Muscle layer of colon (tissue), 2 donors: ENCODE measurements at regions not wholly inside any gene's neighbourhood (a gene's known extent, or its start where the extent isn't known, plus 50 kb on each side); places are given as distances from the start of the nearest gene placed in this dataset.

Experiments
- H3K27ac ChIP-seq: one replicate; pipeline ENCODE4 v1.7.0; 2013; ENCODE audit warnings: low read depth, mild to moderate bottlenecking, low read length, moderate library complexity
- H3K27me3 ChIP-seq, 2 donors: one replicate each; pipeline ENCODE4 v1.7.0; 2013; ENCODE audit warnings: low read length in 2 of 2, mild to moderate bottlenecking in 2 of 2; ENCODE audit not compliant: insufficient read depth in 2 of 2, control insufficient read depth in 1 of 2
- H3K36me3 ChIP-seq: one replicate; pipeline ENCODE4 v1.7.0; 2013; ENCODE audit warnings: mild to moderate bottlenecking, low read length; ENCODE audit not compliant: insufficient read depth
- H3K4me1 ChIP-seq: one replicate; pipeline ENCODE4 v1.7.0; 2013; ENCODE audit warnings: mild to moderate bottlenecking, low read length; ENCODE audit not compliant: insufficient read depth
- H3K4me3 ChIP-seq, 2 donors: one replicate each; pipeline ENCODE4 v1.7.0; 2013; ENCODE audit warnings: low read length in 2 of 2, low read depth in 1 of 2, mild to moderate bottlenecking in 1 of 2, moderate library complexity in 1 of 2
- H3K9ac ChIP-seq: one replicate; pipeline ENCODE4 v1.7.0; 2013; ENCODE audit warnings: low read length
- H3K9me3 ChIP-seq: one replicate; pipeline ENCODE4 v1.7.0; 2013; ENCODE audit warnings: mild to moderate bottlenecking, low read length
- donor health status: abdominal sarcoma.
- donor health status: Adenocarcinoma of cecum.

DNA sequence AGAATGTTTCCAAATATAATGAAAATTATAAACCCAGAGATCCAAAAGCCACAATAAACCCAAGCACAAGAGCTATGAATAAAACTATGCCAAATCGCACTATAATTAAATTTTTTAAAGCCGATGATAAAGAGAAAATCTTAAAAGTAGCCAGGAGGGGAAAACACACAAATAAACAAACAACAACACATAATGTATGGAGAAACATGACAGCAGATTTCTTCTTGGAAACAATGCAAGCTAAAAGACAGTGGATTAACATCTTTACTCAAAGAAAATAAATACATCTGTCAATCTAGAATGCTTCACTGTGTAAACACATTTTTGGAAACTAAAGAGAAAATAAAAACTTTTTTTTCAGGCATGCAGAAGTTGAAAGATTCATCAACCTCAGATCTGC, 53.0 kb upstream of the SMOX start:
- H3K27me3 ChIP-seq = no peaks in the 10 kb centered on the region
- H3K27ac ChIP-seq = no peak overlapping the region
- H3K9ac ChIP-seq = no peak overlapping the region
- no peaks in the 10 kb centered on the region for H3K9me3 ChIP-seq
- no peaks in the 10 kb centered on the region for H3K36me3 ChIP-seq
- no peaks in the 10 kb centered on the region for H3K4me1 ChIP-seq
- no peak overlapping the region for H3K4me3 ChIP-seq

DNA sequence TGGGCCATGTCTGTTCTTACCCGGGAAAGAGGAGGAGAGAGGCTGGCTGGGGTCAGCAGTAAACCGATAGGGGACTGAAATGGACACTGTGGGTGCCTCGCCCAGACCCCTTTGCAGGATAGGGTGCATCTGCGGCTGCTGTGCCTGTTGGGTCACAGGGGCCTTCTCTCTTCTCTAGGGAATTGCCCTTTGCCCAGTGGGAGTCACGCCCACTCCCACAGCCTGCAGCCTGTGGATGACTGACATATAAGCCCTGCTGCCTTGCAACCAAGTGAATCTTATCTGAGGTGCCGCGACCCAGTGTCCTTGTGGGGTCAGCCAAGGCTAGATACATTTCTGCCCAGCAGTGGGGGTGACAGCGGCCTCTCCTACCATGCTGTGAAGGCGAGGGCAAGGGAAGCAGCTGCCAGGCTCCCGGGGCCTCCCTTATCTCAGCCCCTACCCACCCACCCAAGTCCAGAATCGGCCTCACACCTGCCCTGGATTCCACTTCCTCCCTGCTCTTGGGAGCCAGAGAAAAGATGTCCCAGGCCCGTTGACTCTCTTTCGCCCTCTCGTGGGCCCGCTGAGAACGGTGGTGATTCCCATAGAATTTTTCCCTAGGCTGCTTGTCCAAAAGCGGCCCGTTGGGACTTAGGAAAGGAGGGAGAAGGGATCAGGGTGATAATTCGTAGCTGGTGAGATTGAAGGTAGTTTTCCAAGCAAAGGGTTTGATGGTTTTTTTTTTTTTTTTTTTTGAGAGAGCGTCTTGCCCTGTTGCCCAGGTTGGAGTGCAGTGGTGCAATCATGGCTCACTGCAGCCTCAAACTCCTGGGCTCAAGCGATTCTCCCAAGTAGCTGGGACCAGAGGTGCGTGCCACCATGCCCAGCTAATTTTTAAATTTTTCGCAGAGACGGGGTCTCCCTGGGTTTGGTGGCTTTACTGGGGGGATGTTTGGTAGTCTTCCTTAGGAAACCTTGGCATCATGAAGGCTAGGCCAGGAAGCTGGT, 56.8 kb upstream of the SMOX start:
- Histone ChIP-seq H3K4me1 (no peaks in the 10 kb centered on the region), H3K4me3 (no peak overlapping the region), H3K9ac (no peak overlapping the region), H3K27me3 (no peaks in the 10 kb centered on the region), H3K9me3 (no peaks in the 10 kb centered on the region), H3K36me3 (no peaks in the 10 kb centered on the region), H3K27ac (no peak overlapping the region)

- Histone ChIP-seq H3K9ac (no peak overlapping the region), H3K27ac (no peak overlapping the region), H3K27me3 (no peaks in the 10 kb centered on the region), H3K4me1 (no peaks in the 10 kb centered on the region), H3K9me3 (no peaks in the 10 kb centered on the region), H3K4me3 (no peak overlapping the region), H3K36me3 (no peaks in the 10 kb centered on the region)
Measured at GRCh38 chr20:4090756-4091489, 57.7 kb upstream of the SMOX start.

DNA sequence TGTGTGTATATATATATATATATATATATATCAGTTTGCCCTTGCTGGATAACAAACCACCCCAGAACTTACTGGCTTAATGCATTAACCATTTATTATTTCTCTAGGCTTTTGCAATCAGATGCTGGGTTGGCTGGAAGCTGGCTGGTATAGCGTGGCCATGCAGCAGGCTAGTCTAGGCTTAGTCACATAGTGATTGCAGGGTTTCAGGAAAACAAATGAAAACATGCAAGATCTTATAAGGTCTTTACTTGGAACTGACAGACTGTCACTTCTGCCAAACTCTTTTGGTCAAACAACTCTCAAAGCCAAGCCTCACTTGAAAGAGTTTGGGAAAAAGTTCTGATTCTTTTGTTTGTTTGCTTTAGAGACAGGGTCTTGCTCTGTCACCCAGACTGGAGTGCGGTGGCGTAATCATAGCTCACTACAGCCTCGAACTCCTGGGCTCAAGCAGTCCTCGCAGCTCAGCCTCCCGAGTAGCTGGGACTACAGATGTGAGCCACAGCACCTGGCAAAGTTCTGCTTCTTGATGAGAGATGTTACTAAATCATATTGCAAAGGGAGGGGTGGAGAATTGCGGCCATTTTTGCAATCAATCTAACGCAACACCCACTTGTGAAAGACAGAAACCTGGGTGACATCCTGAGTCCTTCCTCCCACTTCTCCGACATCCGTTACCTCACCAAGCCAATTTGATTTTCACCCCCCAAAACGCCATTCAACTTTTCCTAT, 58.7 kb upstream of the SMOX start:
- H3K4me1 ChIP-seq = peaks cover 4% of the 10 kb centered on the region
- H3K36me3 ChIP-seq = no peaks in the 10 kb centered on the region
- no peaks in the 10 kb centered on the region for H3K27me3 ChIP-seq
- H3K9ac ChIP-seq = no peak overlapping the region
- no peak overlapping the region for H3K27ac ChIP-seq
- H3K4me3 ChIP-seq = no peak overlapping the region
- H3K9me3 ChIP-seq = no peaks in the 10 kb centered on the region

- no peak overlapping the region for H3K4me3 ChIP-seq
- H3K27me3 ChIP-seq = no peaks in the 10 kb centered on the region
- H3K9ac ChIP-seq = no peak overlapping the region
- no peak overlapping the region for H3K27ac ChIP-seq
- H3K9me3 ChIP-seq = no peaks in the 10 kb centered on the region
- H3K36me3 ChIP-seq = no peaks in the 10 kb centered on the region
- peaks cover 4% of the 10 kb centered on the region for H3K4me1 ChIP-seq
Measured at GRCh38 chr20:4088766-4089165, 59.9 kb upstream of the SMOX start.

- Histone ChIP-seq H3K4me3 (no peak overlapping the region), H3K9ac (no peak overlapping the region), H3K9me3 (no peaks in the 10 kb centered on the region), H3K36me3 (no peaks in the 10 kb centered on the region), H3K4me1 (peaks cover 11% of the 10 kb centered on the region), H3K27ac (no peak overlapping the region), H3K27me3 (no peaks in the 10 kb centered on the region)
Measured at GRCh38 chr20:4087923-4088322, 60.7 kb upstream of the SMOX start.

DNA sequence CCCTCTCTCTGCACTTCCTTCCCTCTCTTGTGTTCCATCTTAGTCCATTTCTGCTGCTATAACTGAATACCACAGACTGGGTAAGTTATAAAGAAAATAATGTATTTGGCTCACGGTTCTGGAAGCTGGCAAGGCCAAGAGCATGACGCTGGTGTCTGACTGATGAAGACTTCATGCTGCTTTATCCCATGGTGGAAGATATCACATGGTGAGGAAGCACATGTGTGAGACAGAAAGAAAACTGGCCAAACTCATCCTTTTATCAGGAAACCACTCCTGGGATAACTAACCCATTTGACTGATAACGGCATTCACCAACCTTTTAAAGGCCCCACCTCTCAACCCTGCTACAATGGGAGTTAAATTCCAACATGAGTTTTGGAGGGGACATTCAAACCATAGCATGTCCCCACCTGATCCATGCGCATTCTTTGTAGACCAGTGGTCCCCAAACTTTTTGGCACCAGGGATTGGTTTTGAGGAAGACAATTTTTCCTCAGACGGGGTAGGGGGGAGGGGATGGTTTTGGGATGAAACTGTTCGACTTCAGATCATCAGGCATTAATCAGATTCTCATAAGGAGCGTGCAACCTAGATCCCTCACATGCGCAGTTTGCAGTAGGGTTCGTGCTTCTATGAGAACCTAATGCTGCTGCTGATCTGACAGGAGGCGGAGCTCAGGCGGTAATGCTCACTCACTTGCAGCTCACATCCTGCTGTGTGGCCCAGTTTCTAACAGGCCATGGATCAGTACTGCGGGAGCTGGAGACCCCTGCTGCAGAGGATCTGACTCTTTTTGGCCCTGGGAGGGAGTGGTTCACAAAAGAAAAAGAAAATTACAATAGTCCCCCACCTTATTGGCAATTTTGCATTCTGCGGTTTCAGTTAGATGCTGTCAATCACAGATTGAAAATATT, 61.6 kb upstream of the SMOX start:
- Histone ChIP-seq H3K4me1 (peaks cover 11% of the 10 kb centered on the region), H3K36me3 (no peaks in the 10 kb centered on the region), H3K27me3 (no peaks in the 10 kb centered on the region), H3K9ac (no peak overlapping the region), H3K27ac (no peak overlapping the region), H3K9me3 (no peaks in the 10 kb centered on the region), H3K4me3 (no peak overlapping the region)

DNA sequence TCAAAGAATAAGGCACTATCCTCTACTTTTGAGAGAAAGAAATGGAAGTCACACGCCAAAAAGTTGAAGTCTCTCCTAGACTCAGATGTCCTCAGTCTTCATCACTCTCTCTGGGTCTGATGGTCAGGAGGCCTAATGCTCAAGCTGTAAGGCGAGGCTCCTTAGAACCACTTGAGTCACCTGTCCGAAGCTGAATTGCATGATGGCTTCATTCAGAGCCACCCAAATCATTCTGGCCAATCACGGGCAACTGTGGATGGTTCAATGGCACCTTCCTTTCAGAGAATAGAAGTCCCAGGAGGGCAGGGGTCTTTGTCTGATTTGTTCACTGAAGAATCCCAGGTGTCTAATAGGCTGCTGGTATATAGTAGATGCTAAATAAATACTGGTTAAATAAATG, 63.9 kb upstream of the SMOX start:
- Histone ChIP-seq H3K9me3 (no peaks in the 10 kb centered on the region), H3K27ac (no peak overlapping the region), H3K4me3 (no peak overlapping the region), H3K27me3 (no peaks in the 10 kb centered on the region), H3K4me1 (peaks cover 11% of the 10 kb centered on the region), H3K36me3 (no peaks in the 10 kb centered on the region), H3K9ac (no peak overlapping the region)

DNA sequence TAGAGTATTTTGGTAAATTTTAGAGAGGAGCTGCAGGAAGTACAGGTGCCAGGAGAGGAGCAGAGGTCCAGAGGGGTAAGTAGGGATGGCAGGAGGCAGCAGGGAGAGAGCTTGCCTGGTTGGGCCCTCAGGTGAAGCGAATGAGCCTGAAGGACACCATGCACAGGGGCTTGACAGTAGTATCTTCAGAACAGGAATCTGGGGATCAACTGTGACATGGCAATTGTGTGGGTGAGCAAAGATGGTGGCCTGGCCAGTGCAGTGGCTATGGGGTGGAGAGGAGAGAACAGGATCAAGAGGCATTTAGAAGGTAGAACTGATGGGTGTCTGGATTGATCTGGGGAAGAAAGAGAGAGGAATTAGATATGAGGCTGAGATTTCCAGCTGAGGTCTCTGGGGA, 64.5 kb upstream of the SMOX start:
- Histone ChIP-seq H3K36me3 (no peaks in the 10 kb centered on the region), H3K9ac (no peak overlapping the region), H3K9me3 (no peaks in the 10 kb centered on the region), H3K27ac (no peak overlapping the region), H3K4me3 (no peak overlapping the region), H3K27me3 (no peaks in the 10 kb centered on the region), H3K4me1 (peaks cover 11% of the 10 kb centered on the region)

DNA sequence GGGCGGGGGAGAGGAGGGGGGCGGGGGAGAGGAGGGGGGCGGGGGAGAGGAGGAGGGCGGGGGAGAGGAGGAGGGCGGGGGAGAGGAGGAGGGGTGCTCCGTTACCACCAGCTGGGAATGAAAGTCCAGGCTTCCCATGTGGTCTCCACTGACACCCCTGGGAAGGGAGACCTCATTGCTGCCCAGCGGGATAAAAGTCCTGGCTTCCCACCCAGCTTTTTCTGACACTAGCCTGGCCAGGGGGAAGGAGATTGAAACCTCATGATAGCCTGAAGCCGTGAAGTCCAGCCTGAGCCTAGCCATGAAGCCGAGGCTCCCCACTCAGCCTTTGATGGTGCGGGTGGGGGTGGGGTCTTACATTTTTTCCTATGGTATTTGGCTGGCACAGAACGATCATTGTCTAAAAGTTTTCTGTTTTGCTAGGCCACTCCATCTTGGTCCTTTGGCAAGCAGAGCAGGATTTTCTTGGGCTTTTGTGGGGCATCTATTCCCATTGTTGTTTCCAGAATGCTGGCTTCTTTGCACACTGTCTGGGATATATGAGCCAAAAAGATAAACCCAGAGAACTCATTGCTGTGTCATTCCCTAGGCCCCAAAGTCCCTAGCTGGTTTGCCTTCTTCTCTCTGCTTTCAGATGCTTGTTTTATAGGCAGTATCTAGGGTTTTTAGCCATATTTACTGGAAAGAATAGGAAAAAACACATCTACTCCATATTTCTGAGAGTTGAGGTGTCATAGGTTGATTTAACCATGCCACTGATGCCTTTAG, 65.3 kb upstream of the SMOX start:
- H3K4me3 ChIP-seq = no peak overlapping the region
- H3K9ac ChIP-seq = no peak overlapping the region
- peaks cover 11% of the 10 kb centered on the region for H3K4me1 ChIP-seq
- H3K27ac ChIP-seq = no peak overlapping the region
- H3K27me3 ChIP-seq = no peaks in the 10 kb centered on the region
- no peaks in the 10 kb centered on the region for H3K9me3 ChIP-seq
- no peaks in the 10 kb centered on the region for H3K36me3 ChIP-seq
